Kasumi-1 (cell line): ENCODE measurements at regions not wholly inside any gene's neighbourhood (a gene's known extent, or its start where the extent isn't known, plus 50 kb on each side); places are given as distances from the start of the nearest gene placed in this dataset.

Experiments
- DNase-seq, 2 experiments: peaks; one replicate each; lab custom pipeline; 2025; lab: John Stamatoyannopoulos, UW

- DNase-seq = no peak
These were observed 159.6 kb upstream of the SMIM21 start for GRCh38 chr18:75587131-75587530.

GRCh38 chr18:75586130-75586889 lies 158.8 kb upstream of the SMIM21 start:
- DNase-seq = no peak

GRCh38 chr18:75582940-75583339 lies 155.4 kb upstream of the SMIM21 start:
- no peak for DNase-seq

GRCh38 chr18:75582406-75582821 lies 154.9 kb upstream of the SMIM21 start:
- DNase-seq = no peak

GRCh38 chr18:75581336-75582131 lies 154.0 kb upstream of the SMIM21 start:
- no peak for DNase-seq

GRCh38 chr18:75574187-75574586 lies 146.7 kb upstream of the SMIM21 start:
- no peak for DNase-seq

GRCh38 chr18:75563150-75563549 lies 135.6 kb upstream of the SMIM21 start:
- no peak for DNase-seq

- no peak for DNase-seq
These were observed 134.7 kb upstream of the SMIM21 start for GRCh38 chr18:75562216-75562615.

GRCh38 chr18:75558790-75559189 lies 131.3 kb upstream of the SMIM21 start:
- DNase-seq = no peak

GRCh38 chr18:75556841-75557240 lies 129.3 kb upstream of the SMIM21 start:
- no peak for DNase-seq

GRCh38 chr18:75554644-75555185 lies 127.2 kb upstream of the SMIM21 start:
- no peak for DNase-seq

GRCh38 chr18:75554176-75554575 lies 126.7 kb upstream of the SMIM21 start:
- no peak for DNase-seq

- DNase-seq = no peak
These were observed 125.5 kb upstream of the SMIM21 start for GRCh38 chr18:75553021-75553420.

GRCh38 chr18:75551071-75551470 lies 123.6 kb upstream of the SMIM21 start:
- peak; percentile 6 to 47 for DNase-seq

- DNase-seq = peak; percentile 21 to 26
These were observed 120.9 kb upstream of the SMIM21 start for GRCh38 chr18:75548353-75548905.

GRCh38 chr18:75546964-75547363 lies 119.5 kb upstream of the SMIM21 start:
- DNase-seq = no peak

GRCh38 chr18:75545189-75545588 lies 117.7 kb upstream of the SMIM21 start:
- no peak for DNase-seq

GRCh38 chr18:75544496-75544895 lies 117.0 kb upstream of the SMIM21 start:
- DNase-seq = no peak

- DNase-seq = no peak
These were observed 116.6 kb upstream of the SMIM21 start for GRCh38 chr18:75544051-75544481.

GRCh38 chr18:75538727-75539126 lies 111.2 kb upstream of the SMIM21 start:
- no peak for DNase-seq

GRCh38 chr18:75533950-75534349 lies 106.4 kb upstream of the SMIM21 start:
- DNase-seq = no peak

GRCh38 chr18:75533209-75533608 lies 105.7 kb upstream of the SMIM21 start:
- DNase-seq = no peak
